ENCODE measurements at regions not wholly inside any gene's neighbourhood (a gene's known extent, or its start where the extent isn't known, plus 50 kb on each side); places are given as distances from the start of the nearest gene placed in this dataset.

GRCh38 chr4:71126719-71127118, 133.3 kb downstream of the DCK start:
- TF ChIP-seq EZH2 (IDR thresholded peaks at IDR 0.05; ENCODE audit: borderline replicate concordance, insufficient read depth, low read length, poor library complexity, severe bottlenecking) (no peak), CTCF (IDR thresholded peaks at IDR 0.05; ENCODE audit: poor library complexity, severe bottlenecking) (no peak), TAF1 (IDR thresholded peaks at IDR 0.05; ENCODE audit: low read depth) (no peak), POLR2AphosphoS5 (IDR thresholded peaks at IDR 0.05) (no peak)

Data from neural cell (in vitro differentiated cells).